ENCODE measurements at regions not wholly inside any gene's neighbourhood (a gene's known extent, or its start where the extent isn't known, plus 50 kb on each side); places are given as distances from the start of the nearest gene placed in this dataset.

- DNase-seq (ENCODE audit: low read depth), result no peak
- no peak for TF ChIP-seq CTCF (IDR thresholded peaks at IDR 0.05; ENCODE audit: insufficient read depth, low read depth, low read length)
- no peak overlapping the region for H3K4me3 ChIP-seq (ENCODE audit: low read depth, low read length)
Observed at GRCh38 chr12:118637767-118638370, 261.5 kb downstream of the SUDS3 start.

- TF ChIP-seq CTCF (IDR thresholded peaks at IDR 0.05; ENCODE audit: insufficient read depth, low read depth, low read length), result no peak
- DNase-seq (ENCODE audit: low read depth), result no peak
Observed at GRCh38 chr12:118641249-118641648, 264.9 kb downstream of the SUDS3 start.

DNA sequence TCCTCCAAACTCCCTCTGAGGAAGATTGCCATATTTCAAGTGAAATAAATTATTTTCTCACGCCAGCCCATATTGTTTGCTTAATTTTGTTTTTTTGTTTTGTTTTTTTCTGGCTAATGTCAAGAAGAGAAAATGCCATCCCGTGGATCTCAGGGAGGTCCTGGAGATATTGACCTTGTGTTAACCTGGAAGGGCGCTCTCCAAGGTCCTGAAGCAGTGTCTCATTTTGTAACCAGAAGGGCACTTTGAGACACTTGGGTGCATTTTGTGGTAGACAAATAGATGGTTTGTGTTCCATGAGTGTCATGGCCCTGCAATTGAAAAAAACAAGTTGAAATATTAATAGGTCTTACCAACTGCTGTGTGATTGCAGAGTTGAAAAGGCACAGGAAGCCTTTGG is 268.9 kb downstream of the SUDS3 start:
- no peak for DNase-seq (ENCODE audit: low read depth)
- TF ChIP-seq CTCF (IDR thresholded peaks at IDR 0.05; ENCODE audit: insufficient read depth, low read depth, low read length), result no peak
- no peak overlapping the region for H3K4me3 ChIP-seq (ENCODE audit: low read depth, low read length)

More at GRCh38 chr12:118641249-118641648, 264.9 kb downstream of the SUDS3 start:
- H3K4me3 ChIP-seq (ENCODE audit: low read depth, low read length), result no peak overlapping the region

DNA sequence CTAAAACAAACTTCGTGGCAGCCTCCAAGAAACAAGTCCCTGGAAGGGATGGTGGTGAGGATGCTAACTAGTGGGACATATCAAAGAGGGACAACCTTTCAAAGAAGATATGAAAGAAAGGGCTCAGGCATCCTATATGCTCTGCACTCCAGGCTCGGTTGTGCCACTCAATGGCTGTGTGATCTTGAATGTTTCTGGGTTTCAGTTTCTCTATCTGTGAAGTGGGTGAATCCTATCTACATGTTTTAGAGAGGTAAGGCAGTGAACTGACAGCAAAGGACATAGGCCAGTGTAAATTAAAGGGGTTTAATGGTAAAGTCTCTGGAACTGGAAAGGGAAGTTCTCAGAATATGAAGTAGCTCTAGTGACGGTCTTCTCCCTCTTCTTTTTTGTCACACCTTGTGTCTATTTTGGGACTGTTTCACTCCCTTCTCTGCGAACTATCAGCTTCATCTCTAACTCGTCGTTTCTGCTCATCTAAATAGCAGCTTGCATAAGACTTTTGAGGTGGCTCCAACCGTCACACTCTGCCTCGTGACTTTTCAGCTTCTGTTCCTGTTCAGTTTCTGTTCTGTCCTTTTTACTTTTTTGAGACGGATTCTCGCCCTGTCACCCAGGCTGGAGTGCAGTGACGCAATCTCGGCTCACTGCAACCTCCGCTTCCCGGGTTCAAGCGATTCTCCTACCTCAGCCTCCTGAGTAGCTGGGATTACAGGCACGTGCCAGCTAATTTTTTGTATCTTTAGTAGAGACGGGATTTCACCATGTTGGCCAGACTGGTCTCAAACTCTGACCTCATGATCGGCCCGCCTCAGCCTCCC is 273.6 kb downstream of the SUDS3 start:
- no peak overlapping the region for H3K4me3 ChIP-seq (ENCODE audit: low read depth, low read length)
- no peak for DNase-seq (ENCODE audit: low read depth)
- no peak for TF ChIP-seq CTCF (IDR thresholded peaks at IDR 0.05; ENCODE audit: insufficient read depth, low read depth, low read length)

DNA sequence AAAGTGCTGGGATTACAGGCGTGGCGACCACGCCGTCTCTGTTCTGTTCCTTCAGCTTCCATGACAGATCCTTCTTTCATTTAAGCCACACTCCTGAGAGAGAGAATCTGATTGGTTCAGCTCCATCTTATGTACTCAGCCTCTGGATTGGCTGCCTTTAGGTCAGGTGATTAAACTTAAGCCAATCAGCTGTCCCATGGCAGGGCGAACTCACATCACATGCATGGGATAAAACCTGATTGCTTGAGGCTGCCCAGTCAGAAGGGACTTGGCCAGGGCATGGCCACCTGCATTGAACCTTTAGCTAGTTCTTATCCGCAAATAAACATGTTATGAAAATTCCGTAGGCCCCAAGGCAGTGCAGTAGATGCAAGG is 274.2 kb downstream of the SUDS3 start:
- no peak overlapping the region for H3K4me3 ChIP-seq (ENCODE audit: low read depth, low read length)
- no peak for DNase-seq (ENCODE audit: low read depth)
- TF ChIP-seq CTCF (IDR thresholded peaks at IDR 0.05; ENCODE audit: insufficient read depth, low read depth, low read length), result no peak

DNA sequence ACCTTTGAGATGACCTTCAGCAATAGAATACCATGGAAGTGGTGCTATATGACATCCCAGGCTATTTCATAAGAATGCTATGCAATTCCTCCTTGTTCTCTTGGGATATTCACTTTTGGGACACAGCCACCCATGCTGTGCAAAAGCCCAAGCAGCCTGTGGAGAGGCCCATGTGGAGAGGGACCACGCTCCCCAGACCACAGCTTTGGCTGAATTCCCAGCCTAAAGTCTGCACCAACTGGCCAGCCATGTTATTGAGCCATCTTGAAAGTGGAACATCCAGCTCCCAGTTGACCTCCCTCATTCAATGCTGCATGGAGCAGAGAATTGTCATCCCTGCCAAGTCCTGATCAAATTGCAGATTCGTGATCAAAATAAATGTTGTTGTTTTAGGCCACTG is 275.1 kb downstream of the SUDS3 start:
- H3K4me3 ChIP-seq (ENCODE audit: low read depth, low read length), result no peak overlapping the region
- no peak for TF ChIP-seq CTCF (IDR thresholded peaks at IDR 0.05; ENCODE audit: insufficient read depth, low read depth, low read length)
- no peak for DNase-seq (ENCODE audit: low read depth)

Measured in fibroblast of villous mesenchyme (primary cell).